GM12891 (cell line): ENCODE measurements at regions not wholly inside any gene's neighbourhood (a gene's known extent, or its start where the extent isn't known, plus 50 kb on each side); places are given as distances from the start of the nearest gene placed in this dataset.

Experiments
- PAX5 ChIP-seq: IDR thresholded peaks from 2 replicates; pipeline ENCODE4 v1.6.1; 2011; ENCODE audit warnings: low read length, moderate library complexity, mild to moderate bottlenecking; ENCODE audit not compliant: insufficient read depth, severe bottlenecking
- POLR2A ChIP-seq: IDR thresholded peaks from 2 replicates; pipeline ENCODE4 v1.6.1; 2011; ENCODE audit warnings: low read depth, low read length, control low read depth
- POLR2AphosphoS5 ChIP-seq: IDR thresholded peaks from 2 replicates; pipeline ENCODE4 v1.6.1; 2011; ENCODE audit warnings: low read depth, low read length, control low read depth
- POU2F2 ChIP-seq: IDR thresholded peaks from 2 replicates; pipeline ENCODE4 v1.6.1; 2011; ENCODE audit warnings: low read depth, mild to moderate bottlenecking, control low read depth, low read length, moderate library complexity
- SPI1 ChIP-seq: IDR thresholded peaks from 2 replicates; pipeline ENCODE4 v1.6.1; 2011; ENCODE audit warnings: low read depth, low read length, control low read depth
- TAF1 ChIP-seq: IDR thresholded peaks from 2 replicates; pipeline ENCODE4 v1.6.1; 2011; ENCODE audit warnings: low read depth, low read length, control low read depth

DNA sequence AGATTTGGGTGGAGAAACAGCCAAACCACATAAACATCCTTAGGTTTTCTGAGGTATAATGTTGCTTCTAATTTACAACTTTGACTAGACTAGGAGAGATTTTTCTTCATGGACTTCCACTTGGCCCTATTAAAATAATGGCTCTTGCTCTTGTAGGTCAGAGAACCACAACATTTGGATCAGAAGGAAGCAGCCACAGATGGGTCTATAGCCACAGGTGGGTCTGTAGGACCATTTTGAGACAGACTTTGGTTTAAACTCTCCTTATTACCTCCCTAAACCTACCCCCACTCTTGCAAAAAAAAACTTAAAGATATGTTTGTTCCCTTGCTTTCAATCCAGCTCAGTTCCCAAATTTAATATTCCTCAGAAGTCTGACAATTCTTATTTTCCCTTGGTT lies 1260.8 kb downstream of the GATA3 start:
- TF ChIP-seq POLR2A (no peak), POLR2AphosphoS5 (no peak), SPI1 (no peak), TAF1 (no peak), POU2F2 (no peak), PAX5 (no peak)
